Karpas-422 (cell line): ENCODE measurements at regions not wholly inside any gene's neighbourhood (a gene's known extent, or its start where the extent isn't known, plus 50 kb on each side); places are given as distances from the start of the nearest gene placed in this dataset.

Source experiments
- DNase-seq: peaks from one replicate; pipeline ENCODE4 v3.0.0-alpha.2; 2015
- H2AFZ ChIP-seq: fragments of 200-600 bp; sonication (generic); 2 replicates; pipeline ENCODE4 v1.6.1; 2014; ENCODE audit warnings: antibody characterized with exemption, low read length, mixed read lengths
- H3K27ac ChIP-seq: fragments of 200-600 bp; sonication (generic); 2 replicates; pipeline ENCODE4 v1.5.1; 2014; ENCODE audit warnings: mild to moderate bottlenecking, low read length, moderate library complexity
- H3K27me3 ChIP-seq: fragments of 200-600 bp; sonication (generic); 2 replicates; pipeline ENCODE4 v1.6.1; 2014; ENCODE audit warnings: low read length, mixed read lengths
- H3K36me3 ChIP-seq: fragments of 200-600 bp; sonication (generic); 2 replicates; pipeline ENCODE4 v1.6.1; 2014; ENCODE audit warnings: low read length, mixed read lengths; ENCODE audit not compliant: insufficient read depth
- H3K4me1 ChIP-seq: fragments of 200-600 bp; sonication (generic); 2 replicates; pipeline ENCODE4 v1.6.1; 2014; ENCODE audit warnings: mild to moderate bottlenecking, low read length, mixed read lengths
- H3K4me2 ChIP-seq: fragments of 200-600 bp; sonication (generic); 2 replicates; pipeline ENCODE4 v1.6.1; 2014; ENCODE audit warnings: low read length, low read depth, mild to moderate bottlenecking; ENCODE audit not compliant: poor library complexity, severe bottlenecking
- H3K4me3 ChIP-seq: fragments of 200-600 bp; sonication (generic); 2 replicates; pipeline ENCODE4 v1.5.1; 2014; ENCODE audit warnings: mild to moderate bottlenecking, antibody characterized with exemption, low read length, mixed read lengths
- H3K79me2 ChIP-seq: fragments of 200-600 bp; sonication (generic); 2 replicates; pipeline ENCODE4 v1.6.1; 2014; ENCODE audit warnings: mild to moderate bottlenecking, low read length, mixed read lengths
- H3K9ac ChIP-seq: fragments of 200-600 bp; sonication (generic); 2 replicates; pipeline ENCODE4 v1.6.0; 2014; ENCODE audit warnings: low read length
- H3K9me2 ChIP-seq: fragments of 200-600 bp; sonication (generic), shearing (Covaris generic); replicated peaks from 2 replicates; pipeline ENCODE4 v1.6.0; 2014; ENCODE audit warnings: mild to moderate bottlenecking, low read length, moderate library complexity; ENCODE audit not compliant: insufficient read depth
- H3K9me3 ChIP-seq: fragments of 300-700, 200-600 bp; sonication (generic); 2 replicates; pipeline ENCODE4 v1.6.1; 2014; ENCODE audit warnings: low read length, mixed read lengths
- H4K20me1 ChIP-seq: fragments of 200-600 bp; sonication (generic); 2 replicates; pipeline ENCODE4 v1.6.1; 2014; ENCODE audit warnings: mild to moderate bottlenecking, antibody characterized with exemption, low read length, low read depth; ENCODE audit not compliant: insufficient read depth

DNA sequence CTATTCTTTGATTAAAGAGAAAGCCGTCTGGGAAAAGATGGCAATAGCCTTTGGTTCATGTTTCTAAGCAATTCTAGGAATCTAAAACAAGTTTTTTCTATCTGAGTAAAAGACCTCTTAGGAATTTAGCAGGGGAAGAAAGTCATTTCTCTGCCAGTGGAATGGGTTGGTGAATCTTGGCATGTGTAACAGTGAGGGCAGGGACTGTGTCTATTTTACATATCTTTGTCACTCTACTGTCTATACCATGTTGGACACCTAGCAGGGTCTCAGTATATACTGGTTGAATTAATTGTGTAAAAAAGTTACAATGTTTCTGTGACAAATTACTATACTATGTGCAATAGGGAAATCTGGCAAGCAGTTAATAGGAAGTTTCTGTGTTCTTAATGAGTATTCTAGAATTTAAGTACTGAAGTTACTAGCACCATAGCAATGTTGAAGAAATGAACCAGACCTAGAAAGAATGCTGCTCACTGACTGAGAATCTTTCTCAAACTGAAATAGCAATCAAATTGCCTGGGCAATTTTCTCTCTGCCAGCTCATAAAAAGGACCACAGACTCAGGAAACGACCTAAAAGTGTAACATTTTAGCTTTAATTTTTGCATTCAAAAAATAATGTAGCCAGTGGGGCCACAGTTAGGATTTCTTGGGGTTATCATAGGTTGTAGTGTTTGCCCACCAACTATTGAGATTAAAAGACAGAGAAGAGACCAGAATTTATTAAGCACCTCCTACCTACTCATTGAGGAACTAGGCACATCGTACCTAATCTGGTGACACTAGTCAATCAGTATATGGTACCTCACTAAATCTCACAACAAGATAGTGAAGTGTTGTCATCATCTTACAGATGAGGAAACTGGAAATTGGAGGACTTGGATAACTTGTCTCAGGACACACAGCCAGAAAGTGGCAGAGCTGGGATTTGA is 56.2 kb upstream of the LEKR1 start:
- Histone ChIP-seq H3K4me2 (no peak overlapping the region), H3K4me3 (no peak overlapping the region), H3K9me3 (no peaks in the 10 kb centered on the region), H3K4me1 (no peaks in the 10 kb centered on the region), H4K20me1 (no peaks in the 10 kb centered on the region), H3K27me3 (no peaks in the 10 kb centered on the region), H3K36me3 (no peaks in the 10 kb centered on the region), H3K9ac (no peak overlapping the region), H2AFZ (no peak overlapping the region), H3K79me2 (no peaks in the 10 kb centered on the region), H3K27ac (no peak overlapping the region), H3K9me2 (no peaks in the 10 kb centered on the region)
- DNase-seq: no peak

DNA sequence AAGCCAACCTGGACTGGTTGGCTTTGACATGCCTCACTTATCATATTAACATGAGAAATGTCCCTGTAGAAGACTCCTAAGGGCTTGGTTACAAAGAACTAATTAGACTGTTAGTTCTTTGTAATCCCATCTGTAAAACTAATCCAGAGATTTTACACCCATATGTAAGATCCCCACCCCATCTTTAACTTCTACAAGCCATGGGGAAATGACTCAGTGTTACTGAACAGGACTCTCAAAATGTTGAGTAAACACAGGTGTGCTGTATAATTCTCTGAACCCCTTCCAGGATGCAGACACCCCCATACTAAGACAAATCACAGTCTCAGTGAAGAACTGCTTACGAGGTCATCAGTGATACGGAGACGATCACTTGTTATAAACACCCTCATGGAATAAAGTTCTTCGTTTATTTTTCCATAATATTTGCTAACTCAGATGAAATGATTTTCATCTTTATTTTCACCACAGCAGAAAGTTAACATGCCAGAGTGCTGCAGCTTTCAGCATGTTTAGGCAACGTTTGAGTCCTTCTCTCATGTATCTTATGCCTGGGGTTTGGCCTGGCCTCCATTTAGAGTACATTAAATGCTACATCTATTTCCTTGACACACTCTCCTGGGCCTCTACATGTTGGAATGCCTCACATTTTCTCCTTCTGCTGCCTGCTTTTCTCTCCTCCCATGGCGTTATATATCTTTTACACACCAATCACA is 55.3 kb upstream of the LEKR1 start:
- no peak overlapping the region for H3K27ac ChIP-seq
- DNase-seq: no peak
- no peaks in the 10 kb centered on the region for H3K9me2 ChIP-seq
- H3K4me2 ChIP-seq: no peak overlapping the region
- H2AFZ ChIP-seq: no peak overlapping the region
- no peak overlapping the region for H3K4me3 ChIP-seq
- H3K9me3 ChIP-seq: no peaks in the 10 kb centered on the region
- no peak overlapping the region for H3K9ac ChIP-seq
- no peaks in the 10 kb centered on the region for H3K4me1 ChIP-seq
- no peaks in the 10 kb centered on the region for H3K79me2 ChIP-seq
- no peaks in the 10 kb centered on the region for H3K36me3 ChIP-seq
- no peaks in the 10 kb centered on the region for H3K27me3 ChIP-seq
- no peaks in the 10 kb centered on the region for H4K20me1 ChIP-seq

DNA sequence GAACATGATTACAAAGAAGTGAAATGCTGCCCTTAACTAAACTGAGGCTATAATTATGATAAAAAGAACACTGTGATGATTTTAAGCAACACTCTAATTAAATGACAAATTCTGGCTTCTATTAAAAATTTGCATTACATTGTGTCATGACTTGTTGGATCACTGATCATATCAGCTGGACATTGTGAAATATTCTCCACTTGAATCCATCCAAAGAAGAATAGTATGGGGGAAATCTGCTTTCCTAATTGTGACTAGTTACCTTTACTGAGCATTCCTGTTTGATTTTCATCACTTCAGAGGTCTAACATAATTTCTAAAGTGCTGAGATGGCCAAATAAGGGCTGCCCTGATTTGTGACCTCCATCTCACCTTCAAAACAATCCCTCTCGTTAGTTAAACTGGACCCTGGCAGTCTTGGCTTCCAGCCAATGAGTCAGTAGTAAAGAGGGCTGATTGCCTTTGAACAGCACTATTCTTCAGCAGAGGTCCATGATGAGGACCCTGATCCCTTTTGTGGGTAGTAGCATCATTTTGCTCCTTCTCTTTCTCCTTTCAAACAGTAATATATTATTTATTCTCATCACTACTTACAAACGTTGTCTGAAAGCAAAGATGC is 53.5 kb upstream of the LEKR1 start:
- Histone ChIP-seq H3K36me3 (no peaks in the 10 kb centered on the region), H3K4me3 (no peak overlapping the region), H2AFZ (no peak overlapping the region), H3K4me1 (peaks cover 18% of the 10 kb centered on the region), H3K79me2 (no peaks in the 10 kb centered on the region), H4K20me1 (no peaks in the 10 kb centered on the region), H3K27me3 (no peaks in the 10 kb centered on the region), H3K9ac (no peak overlapping the region), H3K9me3 (no peaks in the 10 kb centered on the region), H3K4me2 (no peak overlapping the region), H3K27ac (no peak overlapping the region), H3K9me2 (no peaks in the 10 kb centered on the region)
- no peak for DNase-seq

DNA sequence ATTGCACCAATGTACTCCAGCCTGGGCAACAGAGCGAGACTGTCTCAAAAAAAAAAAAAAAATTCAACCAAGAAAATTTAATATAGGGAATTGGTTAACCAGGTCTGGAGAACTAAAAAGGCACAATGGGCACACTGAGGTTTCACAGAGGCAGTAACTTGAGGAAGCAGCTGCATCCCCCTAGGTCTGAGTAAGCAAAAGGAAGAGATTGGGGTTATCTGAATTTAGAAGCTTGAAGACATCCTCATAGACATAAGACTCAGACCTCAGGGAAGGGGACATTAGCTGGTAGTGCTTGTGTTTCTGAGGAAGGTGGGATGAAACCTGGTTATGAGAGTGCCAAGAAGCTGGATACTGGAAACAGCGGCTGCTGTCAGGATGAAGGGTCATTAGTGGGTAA is 50.1 kb upstream of the LEKR1 start:
- peaks cover 18% of the 10 kb centered on the region for H3K4me1 ChIP-seq

More for the DNA sequence above, 50.1 kb upstream of the LEKR1 start:
- no peak overlapping the region for H3K27ac ChIP-seq
- H3K9me3 ChIP-seq: no peaks in the 10 kb centered on the region
- no peak overlapping the region for H3K4me3 ChIP-seq
- H4K20me1 ChIP-seq: no peaks in the 10 kb centered on the region
- H2AFZ ChIP-seq: no peak overlapping the region
- H3K27me3 ChIP-seq: no peaks in the 10 kb centered on the region
- no peaks in the 10 kb centered on the region for H3K79me2 ChIP-seq
- H3K9me2 ChIP-seq: no peaks in the 10 kb centered on the region
- H3K36me3 ChIP-seq: no peaks in the 10 kb centered on the region
- no peak for DNase-seq
- H3K9ac ChIP-seq: no peak overlapping the region
- peak overlapping the region; percentile 59 for H3K4me2 ChIP-seq
